SK-N-MC (cell line): ENCODE measurements at regions not wholly inside any gene's neighbourhood (a gene's known extent, or its start where the extent isn't known, plus 50 kb on each side); places are given as distances from the start of the nearest gene placed in this dataset.

Experiments
- EZH2 ChIP-seq: fragments of 200-600 bp; sonication (generic); IDR thresholded peaks from one replicate; pipeline ENCODE4 v1.6.1; 2017; ENCODE audit warnings: antibody characterized with exemption
- FOXP2 ChIP-seq: optimal IDR thresholded peaks from 2 replicates; pipeline ENCODE3; 2011; ENCODE audit warnings: mild to moderate bottlenecking, moderate library complexity; ENCODE audit not compliant: insufficient read depth; ENCODE audit errors: extremely low read length, control extremely low read depth

GRCh38 chrX:55841962-55842752, 124.6 kb downstream of the RRAGB start:
- TF ChIP-seq FOXP2 (no peak), EZH2 (no peak)
